H1 (cell line): ENCODE measurements at regions not wholly inside any gene's neighbourhood (a gene's known extent, or its start where the extent isn't known, plus 50 kb on each side); places are given as distances from the start of the nearest gene placed in this dataset.

ENCODE experiments used
- CTCF ChIA-PET: fragments of 300-600 bp; sonication (Branson Sonifier 250); formaldehyde crosslinking; loops from one replicate; lab custom pipeline; 2021; ENCODE audit not compliant: partially characterized antibody; lab: Charles Lee
- POLR2A ChIA-PET: fragments of 300-600 bp; sonication (Branson Sonifier 250); formaldehyde crosslinking; loops from one replicate; lab custom pipeline; 2021; ENCODE audit warnings: inconsistent platforms; ENCODE audit not compliant: partially characterized antibody; lab: Charles Lee
- DNase-seq, 2 experiments: peaks; one replicate each; pipeline versions ENCODE4 v3.0.0 to v3.0.0-alpha.2; 2010 to 2022; ENCODE audit warnings: low spot score in 2 of 2, low read depth in 1 of 2, mixed read lengths in 1 of 2
- FAIRE-seq: peaks from 2 replicates; lab custom pipeline; 2011; peaks lifted over from hg19 to GRCh38; lab: Jason Lieb, UNC
- H2AFZ ChIP-seq: 2 replicates; pipeline ENCODE4 v1.8.1; 2012; ENCODE audit warnings: low read length, inconsistent platforms
- H2AK5ac ChIP-seq: 2 replicates; pipeline ENCODE4 v1.6.1; 2013; ENCODE audit warnings: low read depth, low read length
- H2BK120ac ChIP-seq: replicated peaks from 2 replicates; pipeline ENCODE3; 2013; ENCODE audit warnings: low read depth, low read length, inconsistent platforms
- H2BK12ac ChIP-seq: 2 replicates; pipeline ENCODE4 v1.6.1; 2013; ENCODE audit warnings: low read depth, low read length
- H2BK15ac ChIP-seq: 2 replicates; pipeline ENCODE4 v1.6.1; 2013; ENCODE audit warnings: low read length
- H2BK20ac ChIP-seq: 2 replicates; pipeline ENCODE4 v1.6.1; 2013; ENCODE audit warnings: low read length
- H2BK5ac ChIP-seq: 2 replicates; pipeline ENCODE4 v1.6.1; 2013; ENCODE audit warnings: low read depth, low read length
- H3K14ac ChIP-seq: 2 replicates; pipeline ENCODE4 v1.6.1; 2013; ENCODE audit warnings: inconsistent platforms; ENCODE audit not compliant: insufficient read length
- H3K18ac ChIP-seq: 2 replicates; pipeline ENCODE4 v1.6.1; 2013; ENCODE audit warnings: low read length; ENCODE audit errors: extremely low read depth
- H3K23ac ChIP-seq: 2 replicates; pipeline ENCODE4 v1.6.1; 2013; ENCODE audit warnings: inconsistent platforms; ENCODE audit not compliant: insufficient read length
- H3K23me2 ChIP-seq: 2 replicates; pipeline ENCODE4 v1.6.1; 2013; ENCODE audit warnings: low read depth, low read length
- H3K27ac ChIP-seq: 2 replicates; pipeline ENCODE4 v1.6.1; 2011; ENCODE audit warnings: low read depth, low read length, inconsistent platforms
- H3K27me3 ChIP-seq, 4 experiments: replicated peaks in 1 of 4; 1 replicate in 1 of 4; 2 replicates in 3 of 4; pipeline versions ENCODE4 v1.6.1 to v1.8.1; 2011 to 2013; ENCODE audit warnings: low read length in 3 of 4, mild to moderate bottlenecking in 3 of 4, inconsistent platforms in 2 of 4, mixed read lengths in 2 of 4, moderate library complexity in 1 of 4; ENCODE audit not compliant: control insufficient read depth in 3 of 4, insufficient read depth in 3 of 4; ENCODE audit errors: extremely low read depth in 1 of 4
- H3K36me3 ChIP-seq, 4 experiments: 2 replicates each; pipeline versions ENCODE4 v1.6.1 to v1.8.1; 2011 to 2013; ENCODE audit warnings: mild to moderate bottlenecking in 4 of 4, low read length in 3 of 4, moderate library complexity in 2 of 4, control low read depth in 1 of 4, inconsistent platforms in 1 of 4; ENCODE audit not compliant: insufficient read depth in 4 of 4, control insufficient read depth in 2 of 4
- H3K4ac ChIP-seq: replicated peaks from 2 replicates; pipeline ENCODE3; 2013; ENCODE audit warnings: low read length, low read depth, mixed read lengths, inconsistent platforms; ENCODE audit not compliant: insufficient read length
- H3K4me1 ChIP-seq, 4 experiments: replicated peaks in 1 of 4; 1 replicate in 1 of 4; 2 replicates in 3 of 4; pipeline versions ENCODE4 v1.6.1 to v1.8.1; 2011 to 2013; ENCODE audit warnings: low read length in 3 of 4, inconsistent platforms in 2 of 4, mixed read lengths in 1 of 4; ENCODE audit not compliant: insufficient read depth in 4 of 4, control insufficient read depth in 3 of 4
- H3K4me2 ChIP-seq, 2 experiments: 2 replicates each; pipeline versions ENCODE4 v1.6.1 to v1.8.1; 2011 to 2013; ENCODE audit warnings: low read depth in 2 of 2, low read length in 2 of 2, control low read depth in 1 of 2, inconsistent platforms in 1 of 2, mild to moderate bottlenecking in 1 of 2; ENCODE audit not compliant: insufficient read depth in 1 of 2
- H3K4me3 ChIP-seq, 4 experiments: fragments of 200-600, 300-600 bp in 1 of 4; sonication (generic), shearing (Covaris generic), sonication (Bioruptor Twin) in 1 of 4; 2 replicates each; pipeline versions ENCODE4 v1.5.1 to v1.8.1; 2011 to 2016; ENCODE audit warnings: low read length in 4 of 4, low read depth in 3 of 4, control low read depth in 2 of 4, inconsistent platforms in 2 of 4, mild to moderate bottlenecking in 2 of 4, mixed read lengths in 1 of 4, moderate library complexity in 1 of 4; ENCODE audit not compliant: insufficient read depth in 2 of 4; ENCODE audit errors: extremely low read depth in 1 of 4
- H3K56ac ChIP-seq: replicated peaks from 2 replicates; pipeline ENCODE3; 2013; ENCODE audit warnings: low read depth, mild to moderate bottlenecking, mixed read lengths, low read length, inconsistent platforms; ENCODE audit not compliant: insufficient read length
- H3K79me1 ChIP-seq: 2 replicates; pipeline ENCODE4 v1.6.1; 2013; ENCODE audit warnings: low read depth, low read length, control low read depth
- H3K79me2 ChIP-seq, 2 experiments: 2 replicates each; pipeline versions ENCODE4 v1.6.1 to v1.8.1; 2012 to 2013; ENCODE audit warnings: low read length in 2 of 2, mild to moderate bottlenecking in 2 of 2, inconsistent platforms in 1 of 2; ENCODE audit not compliant: insufficient read depth in 2 of 2, control insufficient read depth in 1 of 2
- H3K9ac ChIP-seq, 4 experiments: replicated peaks in 1 of 4; 1 replicate in 1 of 4; 2 replicates in 3 of 4; pipeline versions ENCODE4 v1.6.1 to v1.8.1; 2011 to 2013; ENCODE audit warnings: low read depth in 3 of 4, low read length in 3 of 4, control low read depth in 2 of 4, mild to moderate bottlenecking in 2 of 4, moderate library complexity in 2 of 4, inconsistent platforms in 1 of 4; ENCODE audit errors: extremely low read depth in 1 of 4
- H3K9me3 ChIP-seq, 2 experiments: 2 replicates each; pipeline versions ENCODE4 v1.6.1 to v1.8.1; 2012 to 2013; ENCODE audit warnings: mild to moderate bottlenecking in 2 of 2, moderate library complexity in 2 of 2, control low read depth in 1 of 2, inconsistent platforms in 1 of 2, low read depth in 1 of 2, low read length in 1 of 2, mixed read lengths in 1 of 2; ENCODE audit not compliant: insufficient read depth in 2 of 2
- H4K20me1 ChIP-seq, 2 experiments: replicated peaks in 1 of 2; 2 replicates each; pipeline versions ENCODE3 to v1.8.1; 2011 to 2013; ENCODE audit warnings: inconsistent platforms in 2 of 2, low read length in 2 of 2, mild to moderate bottlenecking in 1 of 2; ENCODE audit not compliant: insufficient read depth in 2 of 2, control insufficient read depth in 1 of 2
- H4K5ac ChIP-seq: 2 replicates; pipeline ENCODE4 v1.6.1; 2013; ENCODE audit warnings: low read length, low read depth, mixed read lengths, inconsistent platforms; ENCODE audit not compliant: insufficient read length
- H4K8ac ChIP-seq: 2 replicates; pipeline ENCODE4 v1.8.0; 2013; ENCODE audit warnings: mild to moderate bottlenecking, moderate library complexity, low read length, inconsistent platforms; ENCODE audit not compliant: insufficient read depth; ENCODE audit errors: extremely low read depth
- H4K91ac ChIP-seq: replicated peaks from 2 replicates; pipeline ENCODE3; 2013; ENCODE audit warnings: low read length, mixed read lengths, inconsistent platforms; ENCODE audit not compliant: insufficient read length
- ATF3 ChIP-seq: IDR thresholded peaks from 2 replicates; pipeline ENCODE4 v1.6.1; 2011; ENCODE audit warnings: low read depth, mild to moderate bottlenecking, low read length; ENCODE audit not compliant: insufficient read depth
- CHD2 ChIP-seq: IDR thresholded peaks from 2 replicates; pipeline ENCODE4 v1.6.1; 2012; ENCODE audit warnings: low read length, improper control_type of control experiment
- KDM5A ChIP-seq: fragments of 200-600 bp; IDR thresholded peaks from 2 replicates; pipeline ENCODE4 v1.7.1; 2012; ENCODE audit warnings: mild to moderate bottlenecking, low read length, inconsistent platforms, mixed read lengths
- RNF2 ChIP-seq: fragments of 200-900, 300-1000 bp; sonication (generic); IDR thresholded peaks from 2 replicates; pipeline ENCODE4 v1.7.1; 2016; ENCODE audit warnings: borderline replicate concordance, low read depth, mild to moderate bottlenecking, antibody characterized with exemption, low read length; ENCODE audit not compliant: poor library complexity, severe bottlenecking; ENCODE audit errors: missing control alignments
- SP2 ChIP-seq: IDR thresholded peaks from 2 replicates; pipeline ENCODE4 v1.6.1; 2012; ENCODE audit warnings: mild to moderate bottlenecking, low read length, inconsistent platforms
- TBP ChIP-seq: IDR thresholded peaks from 2 replicates; pipeline ENCODE4 v1.6.1; 2011; ENCODE audit warnings: low read depth, low read length, improper control_type of control experiment
- WGBS, 2 experiments: shearing (Covaris generic) in 1 of 2; methylation state at CpG; one replicate each; pipeline versions ENCODE4 v1.1.6 to v1.1.7; 2013 to 2015; ENCODE audit warnings: low lambda C conversion rate in 2 of 2, mixed read lengths in 2 of 2, inconsistent platforms in 1 of 2, low coverage in 1 of 2, missing lambda C conversion rate in 1 of 2; ENCODE audit not compliant: insufficient replicate concordance in 2 of 2, insufficient coverage in 1 of 2, insufficient read length in 1 of 2; ENCODE audit errors: extremely low coverage in 1 of 2, missing lambda C conversion rate in 1 of 2; 5-methylcytosine and 5-hydroxymethylcytosine counted together

GRCh38 chr9:109934136-109934856 is 154.3 kb downstream of the PALM2AKAP2 start:
- Histone ChIP-seq H3K9ac (no peak overlapping the region), H3K14ac (no peak overlapping the region), H2BK20ac (no peak overlapping the region), H2AFZ (no peak overlapping the region), H3K27me3 (no peaks in the 10 kb centered on the region), H2AK5ac (0 out of 2 replicates have a peak overlapping the region, but pooled peaks have one; percentile 47), H3K18ac (no peak overlapping the region), H2BK15ac (no peak overlapping the region), H3K56ac (no peak overlapping the region), H3K23ac (no peak overlapping the region), H3K9me3 (no peaks in the 10 kb centered on the region), H4K8ac (no peak overlapping the region; the same call in 1 of the 2 replicates), H2BK5ac (no peak overlapping the region), H3K23me2 (no peaks in the 10 kb centered on the region), H3K4me3 (no peak overlapping the region), H3K79me1 (no peaks in the 10 kb centered on the region), H2BK120ac (no peak overlapping the region), H3K36me3 (no peaks in the 10 kb centered on the region; a peak in 1 of 8 replicates), H4K5ac (no peak overlapping the region), H3K4ac (no peak overlapping the region), H3K27ac (no peak overlapping the region), H3K79me2 (no peaks in the 10 kb centered on the region), H4K20me1 (no peaks in the 10 kb centered on the region), H3K4me2 (no peak overlapping the region), H4K91ac (no peak overlapping the region), H2BK12ac (peak overlapping the region; percentile 55; the same call in 1 of the 2 replicates), H3K4me1 (no peaks in the 10 kb centered on the region)
- ChIA-PET CTCF (interaction anchor here (0.8 to 1.0 kb wide), 3 partner anchors 11 to 31 kb away, joined by 3 to 5 read pairs (median 3); no protein-coding TSS in a partner anchor), POLR2A (no interaction called here)
- FAIRE-seq (no peak), DNase-seq (peak in 1 of 2 experiments; percentile 30)
- 81% methylated on average over 5 of the region's 5 CpGs; no CpG with 5 or more reads in 1 of the 2 experiments for WGBS, 2 experiments
- TF ChIP-seq RNF2 (no peak), ATF3 (no peak), SP2 (no peak), TBP (no peak), CHD2 (no peak), KDM5A (no peak)
